ENCODE measurements at regions not wholly inside any gene's neighbourhood (a gene's known extent, or its start where the extent isn't known, plus 50 kb on each side); places are given as distances from the start of the nearest gene placed in this dataset.

GRCh38 chr5:74402553-74402952 lies 238.0 kb downstream of the ENC1 start:
- no peak for DNase-seq (ENCODE audit: low read depth)
- no peak overlapping the region for H3K4me3 ChIP-seq (replicated peaks; ENCODE audit: low read depth, low read length)
- no peak for TF ChIP-seq CTCF (IDR thresholded peaks at IDR 0.05; ENCODE audit: low read length, missing control alignments)

GRCh38 chr5:74401946-74402320 lies 238.6 kb downstream of the ENC1 start:
- no peak overlapping the region for H3K4me3 ChIP-seq (replicated peaks; ENCODE audit: low read depth, low read length)
- TF ChIP-seq CTCF (IDR thresholded peaks at IDR 0.05; ENCODE audit: low read length, missing control alignments) = no peak
- no peak for DNase-seq (ENCODE audit: low read depth)

GRCh38 chr5:74401281-74401945 lies 239.1 kb downstream of the ENC1 start:
- no peak for DNase-seq (ENCODE audit: low read depth)
- TF ChIP-seq CTCF (IDR thresholded peaks at IDR 0.05; ENCODE audit: low read length, missing control alignments) = no peak

GRCh38 chr5:74400067-74400466 lies 240.5 kb downstream of the ENC1 start:
- TF ChIP-seq CTCF (IDR thresholded peaks at IDR 0.05; ENCODE audit: low read length, missing control alignments) = no peak
- no peak for DNase-seq (ENCODE audit: low read depth)
- H3K4me3 ChIP-seq (replicated peaks; ENCODE audit: low read depth, low read length) = no peak overlapping the region

More at GRCh38 chr5:74401281-74401945, 239.1 kb downstream of the ENC1 start:
- no peak overlapping the region for H3K4me3 ChIP-seq (replicated peaks; ENCODE audit: low read depth, low read length)

GRCh38 chr5:74396913-74397622 lies 243.5 kb downstream of the ENC1 start:
- no peak overlapping the region for H3K4me3 ChIP-seq (replicated peaks; ENCODE audit: low read depth, low read length)
- TF ChIP-seq CTCF (IDR thresholded peaks at IDR 0.05; ENCODE audit: low read length, missing control alignments) = no peak
- DNase-seq (ENCODE audit: low read depth) = no peak

GRCh38 chr5:74394916-74395880 lies 245.3 kb downstream of the ENC1 start:
- DNase-seq (ENCODE audit: low read depth) = no peak
- no peak for TF ChIP-seq CTCF (IDR thresholded peaks at IDR 0.05; ENCODE audit: low read length, missing control alignments)
- no peak overlapping the region for H3K4me3 ChIP-seq (replicated peaks; ENCODE audit: low read depth, low read length)
